SU-DHL-6 (cell line): ENCODE measurements at regions not wholly inside any gene's neighbourhood (a gene's known extent, or its start where the extent isn't known, plus 50 kb on each side); places are given as distances from the start of the nearest gene placed in this dataset.

Experiments
- EZH2phosphoT487 ChIP-seq: fragments of 200-600 bp; sonication (generic), shearing (Covaris generic); conservative IDR thresholded peaks from 2 replicates; pipeline ENCODE4 v1.6.1; 2018; ENCODE audit warnings: mild to moderate bottlenecking, antibody characterized with exemption, low read length, moderate library complexity, mixed read lengths
- TF ChIP-seq, protein P1 (sequence below): fragments of 200-600 bp; sonication (generic); IDR thresholded peaks from one replicate; pipeline ENCODE4 v1.5.1; 2017; ENCODE audit warnings: antibody characterized with exemption, mild to moderate bottlenecking, low read length, moderate library complexity; ENCODE audit not compliant: insufficient read depth, poor library complexity, severe bottlenecking

DNA sequence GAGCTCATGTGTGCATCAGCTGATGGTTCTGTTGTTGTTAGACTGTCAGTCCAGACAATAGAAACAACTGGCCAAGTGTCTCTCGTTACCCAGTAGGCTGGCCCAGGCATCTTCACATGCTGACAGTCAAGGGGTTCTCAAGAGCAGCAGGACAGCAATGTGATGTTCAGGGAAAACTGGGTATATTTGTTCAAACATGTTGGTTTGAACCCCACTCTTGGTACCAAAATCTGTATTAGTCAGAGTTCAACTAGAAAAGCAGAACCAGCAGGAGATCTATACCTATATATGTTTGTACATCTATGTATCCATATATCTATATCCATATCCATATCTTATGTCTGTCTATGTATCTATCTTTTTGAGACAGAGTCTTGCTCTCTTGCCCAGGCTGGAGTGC is 108.1 kb downstream of the LRRC70 start:
- TF ChIP-seq, protein P1, sequence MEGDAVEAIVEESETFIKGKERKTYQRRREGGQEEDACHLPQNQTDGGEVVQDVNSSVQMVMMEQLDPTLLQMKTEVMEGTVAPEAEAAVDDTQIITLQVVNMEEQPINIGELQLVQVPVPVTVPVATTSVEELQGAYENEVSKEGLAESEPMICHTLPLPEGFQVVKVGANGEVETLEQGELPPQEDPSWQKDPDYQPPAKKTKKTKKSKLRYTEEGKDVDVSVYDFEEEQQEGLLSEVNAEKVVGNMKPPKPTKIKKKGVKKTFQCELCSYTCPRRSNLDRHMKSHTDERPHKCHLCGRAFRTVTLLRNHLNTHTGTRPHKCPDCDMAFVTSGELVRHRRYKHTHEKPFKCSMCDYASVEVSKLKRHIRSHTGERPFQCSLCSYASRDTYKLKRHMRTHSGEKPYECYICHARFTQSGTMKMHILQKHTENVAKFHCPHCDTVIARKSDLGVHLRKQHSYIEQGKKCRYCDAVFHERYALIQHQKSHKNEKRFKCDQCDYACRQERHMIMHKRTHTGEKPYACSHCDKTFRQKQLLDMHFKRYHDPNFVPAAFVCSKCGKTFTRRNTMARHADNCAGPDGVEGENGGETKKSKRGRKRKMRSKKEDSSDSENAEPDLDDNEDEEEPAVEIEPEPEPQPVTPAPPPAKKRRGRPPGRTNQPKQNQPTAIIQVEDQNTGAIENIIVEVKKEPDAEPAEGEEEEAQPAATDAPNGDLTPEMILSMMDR, result no peak
- no peak for TF ChIP-seq EZH2phosphoT487
